Gastroesophageal sphincter (tissue), 3 donors: ENCODE measurements at regions not wholly inside any gene's neighbourhood (a gene's known extent, or its start where the extent isn't known, plus 50 kb on each side); places are given as distances from the start of the nearest gene placed in this dataset.

ENCODE experiments used
- EP300 ChIP-seq: sonication (generic); formaldehyde crosslinking; IDR thresholded peaks from one replicate; pipeline ENCODE4 v1.6.1; 2017; ENCODE audit warnings: antibody characterized with exemption, mild to moderate bottlenecking
- POLR2A ChIP-seq, 2 donors: fragments of 450-650 bp; IDR thresholded peaks; one replicate each; pipeline ENCODE4 v1.6.1; 2017; ENCODE audit warnings: antibody characterized with exemption in 2 of 2, mild to moderate bottlenecking in 2 of 2, moderate library complexity in 1 of 2
- POLR2AphosphoS5 ChIP-seq: sonication (generic); formaldehyde crosslinking; IDR thresholded peaks from one replicate; pipeline ENCODE4 v1.6.1; 2017; ENCODE audit warnings: antibody characterized with exemption
- TF ChIP-seq, protein P1 (sequence below), 4 experiments: fragments of 200-600 bp in 2 of 4; fragments of 450-650 bp in 2 of 4; sonication (generic) in 1 of 4; IDR thresholded peaks; one replicate each; pipeline ENCODE4 v1.5.1; 2017 to 2019; ENCODE audit warnings: antibody characterized with exemption in 4 of 4, mild to moderate bottlenecking in 2 of 4, moderate library complexity in 2 of 4

DNA sequence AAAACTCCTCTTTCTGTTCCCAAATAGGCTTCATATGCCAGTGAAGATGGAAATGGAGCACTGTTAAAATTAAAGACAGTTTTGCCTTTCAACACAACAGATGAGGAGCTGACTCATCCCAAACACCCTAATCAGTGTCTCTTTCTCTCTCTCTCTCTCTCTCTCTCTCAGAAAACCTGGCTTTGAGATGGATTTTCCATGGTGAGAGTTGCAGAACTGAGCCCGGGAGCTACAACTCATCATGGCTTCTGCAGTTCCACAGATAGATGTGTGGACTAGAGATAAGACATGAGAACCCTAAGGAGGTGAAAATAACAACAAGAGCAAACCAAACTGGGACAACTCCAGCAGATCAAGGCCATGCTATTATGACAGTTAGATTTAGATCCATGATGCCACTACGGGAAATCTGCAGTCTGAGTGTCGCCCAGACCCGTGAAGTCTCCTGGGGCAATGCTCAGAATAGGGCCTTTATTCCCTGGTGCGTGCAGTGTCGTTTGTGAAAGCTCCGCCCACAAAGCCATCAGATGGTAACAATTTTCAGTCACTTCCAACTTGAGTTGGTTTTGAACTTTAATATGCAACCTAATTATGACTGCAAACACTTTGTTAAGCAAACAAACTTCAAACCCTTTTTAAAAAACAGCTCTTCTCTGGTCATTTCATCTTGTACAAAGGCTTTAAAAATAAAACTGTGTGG lies 338.2 kb upstream of the PREP start:
- TF ChIP-seq POLR2A (IDR thresholded peaks at IDR 0.05): no peak
- TF ChIP-seq, protein P1, sequence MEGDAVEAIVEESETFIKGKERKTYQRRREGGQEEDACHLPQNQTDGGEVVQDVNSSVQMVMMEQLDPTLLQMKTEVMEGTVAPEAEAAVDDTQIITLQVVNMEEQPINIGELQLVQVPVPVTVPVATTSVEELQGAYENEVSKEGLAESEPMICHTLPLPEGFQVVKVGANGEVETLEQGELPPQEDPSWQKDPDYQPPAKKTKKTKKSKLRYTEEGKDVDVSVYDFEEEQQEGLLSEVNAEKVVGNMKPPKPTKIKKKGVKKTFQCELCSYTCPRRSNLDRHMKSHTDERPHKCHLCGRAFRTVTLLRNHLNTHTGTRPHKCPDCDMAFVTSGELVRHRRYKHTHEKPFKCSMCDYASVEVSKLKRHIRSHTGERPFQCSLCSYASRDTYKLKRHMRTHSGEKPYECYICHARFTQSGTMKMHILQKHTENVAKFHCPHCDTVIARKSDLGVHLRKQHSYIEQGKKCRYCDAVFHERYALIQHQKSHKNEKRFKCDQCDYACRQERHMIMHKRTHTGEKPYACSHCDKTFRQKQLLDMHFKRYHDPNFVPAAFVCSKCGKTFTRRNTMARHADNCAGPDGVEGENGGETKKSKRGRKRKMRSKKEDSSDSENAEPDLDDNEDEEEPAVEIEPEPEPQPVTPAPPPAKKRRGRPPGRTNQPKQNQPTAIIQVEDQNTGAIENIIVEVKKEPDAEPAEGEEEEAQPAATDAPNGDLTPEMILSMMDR (IDR thresholded peaks at IDR 0.05): no peak
- TF ChIP-seq POLR2AphosphoS5: no peak
- TF ChIP-seq EP300: no peak
